ENCODE measurements at regions not wholly inside any gene's neighbourhood (a gene's known extent, or its start where the extent isn't known, plus 50 kb on each side); places are given as distances from the start of the nearest gene placed in this dataset.
"Not testable (repeated sequence)": the region's sequence is repeated elsewhere in the genome, so short reads cannot be mapped to it uniquely, and the experiment has no call there.

DNA sequence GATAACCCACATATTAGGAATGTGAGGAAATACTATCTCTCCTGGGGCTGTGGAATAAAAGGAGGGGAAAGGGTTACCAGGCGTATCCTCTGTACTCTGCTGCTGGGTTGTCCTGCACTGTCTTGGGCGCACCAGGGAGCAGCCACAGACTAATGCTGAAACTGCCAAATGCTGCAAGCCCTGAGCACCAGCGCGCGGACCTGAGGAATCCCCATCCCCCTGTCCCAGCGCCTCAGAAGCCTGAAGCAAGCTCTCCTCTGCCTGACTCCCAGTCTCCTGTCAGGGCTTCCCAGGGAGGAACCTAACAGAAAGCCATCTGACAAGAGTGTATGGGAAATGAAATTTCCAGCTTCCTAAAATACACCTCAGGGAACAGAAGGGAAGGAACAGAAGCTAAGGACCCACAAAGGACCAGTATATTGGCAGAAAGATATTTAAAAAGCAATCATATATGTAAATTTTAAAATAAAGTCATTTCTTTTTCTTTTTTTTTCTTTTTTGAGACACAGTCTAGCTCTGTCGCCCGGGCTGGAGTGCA, 158.3 kb upstream of the C2CD4B start:
- no peak overlapping the region for H3K4me3 ChIP-seq (ENCODE audit: low read length)
- TF ChIP-seq ZNF274 (IDR thresholded peaks at IDR 0.05; ENCODE audit: low read depth, low read length), result no peak

GRCh38 chr15:62324382-62324781, 159.3 kb upstream of the C2CD4B start:
- TF ChIP-seq ZNF274 (IDR thresholded peaks at IDR 0.05; ENCODE audit: low read depth, low read length), result no peak
- H3K4me3 ChIP-seq (ENCODE audit: low read length), result no peak overlapping the region

- TF ChIP-seq ZNF274 (IDR thresholded peaks at IDR 0.05; ENCODE audit: low read depth, low read length), result no peak
- H3K4me3 ChIP-seq (ENCODE audit: low read length), result no peak overlapping the region
These were observed 160.5 kb upstream of the C2CD4B start for GRCh38 chr15:62325597-62325996.

GRCh38 chr15:62326460-62327011, 161.5 kb upstream of the C2CD4B start:
- TF ChIP-seq ZNF274 (IDR thresholded peaks at IDR 0.05; ENCODE audit: low read depth, low read length), result no peak

DNA sequence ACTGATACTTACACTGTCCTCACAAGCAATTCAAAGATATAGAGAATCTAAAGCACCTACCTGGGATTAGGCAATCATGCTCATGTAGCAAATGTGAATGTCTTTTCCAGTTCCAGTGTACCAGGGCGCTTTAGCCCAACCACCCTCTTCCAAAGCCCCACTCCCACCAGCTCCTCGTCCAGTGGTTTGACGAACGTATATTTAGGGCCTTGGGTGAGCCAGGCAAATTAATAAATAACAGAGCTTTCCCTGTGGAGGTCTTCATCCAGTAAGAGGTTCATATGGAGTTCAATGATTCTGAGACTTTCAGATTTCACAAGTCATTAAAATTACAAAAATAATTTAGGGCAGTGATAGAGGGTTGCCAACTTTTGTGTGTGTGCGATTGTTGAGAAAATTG, 162.3 kb upstream of the C2CD4B start:
- H3K4me3 ChIP-seq (ENCODE audit: low read length), result no peak overlapping the region
- TF ChIP-seq ZNF274 (IDR thresholded peaks at IDR 0.05; ENCODE audit: low read depth, low read length), result no peak

More at GRCh38 chr15:62326460-62327011, 161.5 kb upstream of the C2CD4B start:
- no peak overlapping the region for H3K4me3 ChIP-seq (ENCODE audit: low read length)

GRCh38 chr15:62332472-62332871, 167.4 kb upstream of the C2CD4B start:
- not testable (repeated sequence) for H3K4me3 ChIP-seq (ENCODE audit: low read length)

DNA sequence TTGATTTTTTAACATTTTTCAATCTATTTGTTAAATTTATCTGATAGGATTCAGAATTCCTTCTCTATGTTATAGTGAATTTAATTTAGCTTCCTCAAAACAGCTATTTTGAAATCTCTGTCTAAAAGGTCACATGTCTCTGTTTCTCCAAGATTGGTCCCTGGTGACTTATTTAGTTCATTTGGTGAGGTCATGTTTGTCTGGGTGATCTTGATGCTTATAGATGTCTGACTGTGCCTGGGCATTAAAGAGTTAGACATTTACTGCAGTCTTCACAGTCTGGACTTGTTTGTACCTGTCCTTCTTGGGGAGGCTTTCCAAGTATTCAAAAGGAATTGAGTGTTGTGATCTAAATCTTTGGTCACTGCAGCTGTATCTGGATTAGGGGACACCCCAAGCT, 169.5 kb upstream of the C2CD4B start:
- TF ChIP-seq ZNF274 (IDR thresholded peaks at IDR 0.05; ENCODE audit: low read depth, low read length), result no peak
- H3K4me3 ChIP-seq (ENCODE audit: low read length), result no peak overlapping the region

- H3K4me3 ChIP-seq (ENCODE audit: low read length), result no peak overlapping the region
- no peak for TF ChIP-seq ZNF274 (IDR thresholded peaks at IDR 0.05; ENCODE audit: low read depth, low read length)
These were observed 172.8 kb upstream of the C2CD4B start for GRCh38 chr15:62337934-62338333.

GRCh38 chr15:62338497-62338896, 173.4 kb upstream of the C2CD4B start:
- H3K4me3 ChIP-seq (ENCODE audit: low read length), result no peak overlapping the region
- no peak for TF ChIP-seq ZNF274 (IDR thresholded peaks at IDR 0.05; ENCODE audit: low read depth, low read length)

DNA sequence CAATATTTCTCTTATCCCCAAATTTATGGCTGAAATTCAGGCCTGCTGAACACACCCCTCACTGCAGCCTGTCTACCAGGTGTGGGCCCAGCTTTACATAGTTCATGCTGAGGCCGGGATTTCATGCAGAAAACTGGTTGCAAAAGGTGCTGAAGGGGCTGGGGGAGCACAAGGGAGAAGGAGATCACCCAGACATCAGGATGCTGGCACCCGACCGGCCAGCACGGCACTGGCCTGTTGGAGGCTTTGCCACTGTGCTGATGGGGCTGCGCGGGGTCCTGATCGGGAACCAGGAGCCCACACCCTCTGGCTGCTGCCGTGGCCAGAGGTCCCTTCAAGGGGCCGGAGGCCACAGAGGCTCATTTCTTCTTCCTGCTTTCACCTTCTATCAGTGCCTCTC, 177.9 kb upstream of the C2CD4B start:
- no peak overlapping the region for H3K4me3 ChIP-seq (ENCODE audit: low read length)
- no peak for TF ChIP-seq ZNF274 (IDR thresholded peaks at IDR 0.05; ENCODE audit: low read depth, low read length)

DNA sequence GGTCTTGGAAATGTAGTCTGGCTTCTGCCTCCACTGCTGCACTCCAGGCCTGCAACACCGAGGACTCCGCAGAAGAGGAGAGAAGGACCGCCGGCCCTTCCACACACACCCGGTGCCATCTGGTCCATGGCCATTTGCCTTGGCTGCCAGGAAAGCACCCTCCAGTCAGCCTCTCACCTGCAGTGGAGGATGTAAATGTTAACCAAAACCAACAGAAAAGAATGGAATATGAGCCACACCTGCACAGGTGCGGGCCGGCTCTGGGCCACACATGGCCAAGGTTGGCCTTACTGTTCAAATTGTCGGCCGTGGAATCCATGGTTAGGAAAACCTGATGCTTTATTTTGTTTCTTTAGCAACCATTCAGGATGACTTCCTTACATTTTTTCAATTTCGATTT, 178.3 kb upstream of the C2CD4B start:
- TF ChIP-seq ZNF274 (IDR thresholded peaks at IDR 0.05; ENCODE audit: low read depth, low read length), result no peak
- no peak overlapping the region for H3K4me3 ChIP-seq (ENCODE audit: low read length)

DNA sequence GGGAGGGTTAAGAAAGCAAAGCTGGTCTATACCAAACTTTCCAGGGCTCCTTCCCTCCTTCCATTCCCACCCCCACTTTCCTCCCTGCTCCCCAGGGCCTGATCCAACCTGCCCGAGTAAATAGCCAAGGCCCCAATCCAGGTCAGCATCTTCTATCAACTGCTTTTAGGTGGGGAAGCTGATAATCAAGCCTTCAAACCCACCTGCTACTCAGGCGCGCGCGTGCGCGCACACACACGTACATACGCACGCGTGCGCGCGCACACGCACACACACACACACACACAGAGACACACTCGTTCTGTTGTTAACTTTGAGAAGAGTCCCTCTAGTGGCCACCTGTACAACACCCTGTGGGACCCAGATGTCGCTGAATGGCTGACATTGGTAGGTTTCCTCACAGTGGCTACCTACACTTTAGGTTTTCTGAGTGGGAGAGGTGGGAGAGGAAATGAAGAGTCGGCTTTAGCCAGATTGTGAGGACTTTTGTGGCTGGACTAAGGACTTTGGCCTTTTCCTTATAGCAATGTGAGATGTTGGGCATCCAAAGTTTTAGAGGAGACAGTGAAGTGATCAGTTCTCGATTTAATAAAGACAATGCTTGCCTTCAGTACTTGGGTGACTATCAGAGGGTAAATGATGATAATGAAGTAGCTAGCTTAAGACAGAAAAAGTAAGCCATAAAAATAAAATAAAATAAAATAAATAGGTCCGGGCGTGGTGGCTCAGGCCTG, 179.9 kb upstream of the C2CD4B start:
- H3K4me3 ChIP-seq (ENCODE audit: low read length), result no peak overlapping the region
- no peak for TF ChIP-seq ZNF274 (IDR thresholded peaks at IDR 0.05; ENCODE audit: low read depth, low read length)

- H3K4me3 ChIP-seq (ENCODE audit: low read length), result no peak overlapping the region
- TF ChIP-seq ZNF274 (IDR thresholded peaks at IDR 0.05; ENCODE audit: low read depth, low read length), result no peak
These were observed 181.1 kb upstream of the C2CD4B start for GRCh38 chr15:62346168-62346567.

- no peak for TF ChIP-seq ZNF274 (IDR thresholded peaks at IDR 0.05; ENCODE audit: low read depth, low read length)
- H3K4me3 ChIP-seq (ENCODE audit: low read length), result no peak overlapping the region
These were observed 183.0 kb upstream of the C2CD4B start for GRCh38 chr15:62348118-62348517.

DNA sequence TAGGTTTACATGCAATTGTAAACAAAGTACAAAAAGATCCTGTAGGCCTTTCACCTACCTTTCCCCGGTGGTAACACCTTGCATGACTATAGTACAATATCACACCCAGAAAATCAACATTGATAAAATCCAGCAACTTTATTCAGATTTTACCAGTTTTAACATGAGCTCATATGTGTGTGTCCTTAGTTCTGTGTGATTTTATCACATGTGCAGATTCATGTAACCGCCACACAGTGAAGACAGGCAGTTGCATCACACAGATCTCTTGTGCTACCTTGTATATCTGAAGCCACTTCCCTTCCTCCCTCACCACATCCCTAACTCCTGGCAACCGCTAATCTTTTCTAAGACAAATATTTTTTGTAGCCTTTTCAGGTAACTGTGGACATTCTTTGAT, 183.5 kb upstream of the C2CD4B start:
- no peak overlapping the region for H3K4me3 ChIP-seq (ENCODE audit: low read length)
- TF ChIP-seq ZNF274 (IDR thresholded peaks at IDR 0.05; ENCODE audit: low read depth, low read length), result no peak
